ENCODE measurements at regions not wholly inside any gene's neighbourhood (a gene's known extent, or its start where the extent isn't known, plus 50 kb on each side); places are given as distances from the start of the nearest gene placed in this dataset.

- no peaks in the 10 kb centered on the region for H3K36me3 ChIP-seq
- no peak for TF ChIP-seq CTCF (IDR thresholded peaks at IDR 0.05)
- H3K4me3 ChIP-seq, result no peak overlapping the region
- H3K4me1 ChIP-seq, result no peaks in the 10 kb centered on the region
- H3K27me3 ChIP-seq (ENCODE audit: low read depth), result no peaks in the 10 kb centered on the region
- H3K9me3 ChIP-seq, result peaks cover 13% of the 10 kb centered on the region
- ATAC-seq, result no peak
- DNase-seq, result no peak
- H3K27ac ChIP-seq, result no peak overlapping the region
- intact Hi-C loops (cut with DNase I), result no loop called here
Observed at GRCh38 chr5:126168785-126169184, 254.4 kb upstream of the GRAMD2B start.

- DNase-seq (no peak), ATAC-seq (no peak)
- H3K4me1 ChIP-seq, result no peaks in the 10 kb centered on the region
- peaks cover 6% of the 10 kb centered on the region for H3K9me3 ChIP-seq
- no peak for TF ChIP-seq CTCF (IDR thresholded peaks at IDR 0.05)
- no peaks in the 10 kb centered on the region for H3K36me3 ChIP-seq
- no peak overlapping the region for H3K4me3 ChIP-seq
- intact Hi-C loops (cut with DNase I), result no loop called here
- no peaks in the 10 kb centered on the region for H3K27me3 ChIP-seq (ENCODE audit: low read depth)
- H3K27ac ChIP-seq, result no peak overlapping the region
Observed at GRCh38 chr5:126171916-126172315, 251.3 kb upstream of the GRAMD2B start.

- no peak for DNase-seq
Observed at GRCh38 chr5:126172812-126173211, 250.4 kb upstream of the GRAMD2B start.

GRCh38 chr5:126178521-126178920, 244.7 kb upstream of the GRAMD2B start:
- intact Hi-C loops (cut with DNase I), result no loop called here
- Histone ChIP-seq H3K4me1 (no peaks in the 10 kb centered on the region), H3K9me3 (no peaks in the 10 kb centered on the region), H3K27ac (no peak overlapping the region), H3K27me3 (ENCODE audit: low read depth) (no peaks in the 10 kb centered on the region), H3K36me3 (no peaks in the 10 kb centered on the region), H3K4me3 (no peak overlapping the region)
- DNase-seq, result no peak
- ATAC-seq, result peak; percentile 45 to 54
- no peak for TF ChIP-seq CTCF (IDR thresholded peaks at IDR 0.05)

More at GRCh38 chr5:126172812-126173211, 250.4 kb upstream of the GRAMD2B start:
- no peaks in the 10 kb centered on the region for H3K4me1 ChIP-seq
- ATAC-seq, result no peak
- intact Hi-C loops (cut with DNase I), result no loop called here
- no peak for TF ChIP-seq CTCF (IDR thresholded peaks at IDR 0.05)
- H3K27me3 ChIP-seq (ENCODE audit: low read depth), result no peaks in the 10 kb centered on the region
- no peak overlapping the region for H3K27ac ChIP-seq
- no peak overlapping the region for H3K4me3 ChIP-seq
- H3K9me3 ChIP-seq, result peaks cover 2% of the 10 kb centered on the region
- no peaks in the 10 kb centered on the region for H3K36me3 ChIP-seq

- Histone ChIP-seq H3K4me1 (no peaks in the 10 kb centered on the region), H3K4me3 (no peak overlapping the region), H3K9me3 (no peaks in the 10 kb centered on the region), H3K27me3 (ENCODE audit: low read depth) (no peaks in the 10 kb centered on the region), H3K27ac (no peak overlapping the region), H3K36me3 (no peaks in the 10 kb centered on the region)
- DNase-seq (no peak), ATAC-seq (no peak)
- TF ChIP-seq CTCF (IDR thresholded peaks at IDR 0.05), result no peak
- intact Hi-C loops (cut with DNase I), result no loop called here
Observed at GRCh38 chr5:126182971-126183695, 240.1 kb upstream of the GRAMD2B start.
